PC-9 (cell line): ENCODE measurements at regions not wholly inside any gene's neighbourhood (a gene's known extent, or its start where the extent isn't known, plus 50 kb on each side); places are given as distances from the start of the nearest gene placed in this dataset.

Experiments used
- CTCF ChIP-seq: fragments of 200-600 bp; sonication (generic); conservative IDR thresholded peaks from 2 replicates; pipeline ENCODE4 v1.6.1; 2017; ENCODE audit warnings: mixed run types, antibody characterized with exemption, mild to moderate bottlenecking, moderate library complexity
- EZH2 ChIP-seq: fragments of 200-600 bp; sonication (generic); IDR thresholded peaks from 2 replicates; pipeline ENCODE4 v1.8.0; 2017; ENCODE audit warnings: antibody characterized with exemption, low read depth

DNA sequence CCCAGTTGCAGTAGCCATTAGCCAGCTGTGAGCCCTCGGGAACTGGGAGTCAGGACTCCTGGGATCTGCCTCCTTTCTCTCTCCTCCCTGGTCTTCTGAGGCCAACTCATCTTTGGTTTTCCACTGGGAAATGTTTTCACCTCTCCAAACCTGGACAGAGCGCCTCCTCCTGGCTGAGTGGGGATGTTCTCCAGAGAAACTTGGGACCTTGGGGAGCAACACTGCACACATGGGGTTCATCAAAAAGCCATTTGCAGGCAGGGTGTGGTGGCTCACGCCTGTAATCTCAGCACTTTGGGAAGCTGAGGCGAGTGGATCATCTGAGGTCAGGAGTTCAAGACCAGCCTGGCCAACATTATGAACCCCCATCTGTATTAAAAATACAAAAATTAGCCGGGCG, 145.4 kb downstream of the NECTIN1 start:
- no peak; the same call in 1 of the 2 replicates for TF ChIP-seq CTCF
- no peak for TF ChIP-seq EZH2
